ENCODE measurements at regions not wholly inside any gene's neighbourhood (a gene's known extent, or its start where the extent isn't known, plus 50 kb on each side); places are given as distances from the start of the nearest gene placed in this dataset.
"Not testable (repeated sequence)": the region's sequence is repeated elsewhere in the genome, so short reads cannot be mapped to it uniquely, and the experiment has no call there.

DNA sequence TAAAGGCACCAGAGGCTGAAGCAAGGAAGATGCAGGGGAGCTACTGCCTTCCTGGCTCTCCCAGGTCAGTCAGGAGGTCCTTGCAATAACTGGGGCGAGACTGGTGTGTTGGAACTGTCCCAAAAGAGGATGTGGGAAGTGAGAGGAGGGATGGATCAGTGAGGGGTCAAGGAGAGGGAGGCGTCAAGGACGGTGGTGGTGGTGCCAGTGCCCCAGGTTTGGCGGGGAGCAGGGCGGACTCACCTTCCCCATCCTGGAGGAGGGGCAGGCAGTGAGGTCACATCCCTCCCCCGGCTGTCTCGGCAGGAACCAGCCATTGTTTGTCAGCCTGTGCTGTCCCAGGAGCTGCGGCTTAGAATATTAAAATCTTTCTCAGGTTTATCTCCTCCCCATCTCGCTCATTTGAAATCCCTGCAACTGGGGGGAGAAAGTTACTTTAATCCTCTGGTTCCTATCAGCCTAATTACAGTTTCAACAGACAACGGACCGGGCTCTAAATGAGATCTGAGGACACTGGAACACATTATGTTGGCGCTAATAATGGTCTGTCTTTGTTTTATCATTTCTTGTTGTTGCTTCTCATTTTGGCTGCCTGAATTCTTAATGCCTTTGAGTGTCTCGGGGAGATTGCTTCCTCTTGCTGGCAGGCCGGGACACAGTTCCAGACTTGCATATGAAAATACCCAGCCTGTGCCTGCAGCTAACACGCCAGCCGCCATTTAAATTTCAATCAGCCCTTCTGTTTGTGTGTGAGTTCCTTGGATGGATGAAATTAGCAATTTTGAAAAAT is 387.5 kb downstream of the RPS24 start:
- H3K9me3 ChIP-seq (ENCODE audit: control insufficient read depth in 2 of 2, insufficient read depth in 1 of 2, low read depth in 1 of 2, low read length in 1 of 2): peaks cover 0 to 8% of the 10 kb centered on the region in 2 donors
- DNase-seq (no peak), FAIRE-seq (no peak)
- H3K4me1 ChIP-seq (ENCODE audit: control insufficient read depth in 3 of 3, insufficient read depth in 2 of 3, low read depth in 1 of 3, low read length in 2 of 3): no peaks in the 10 kb centered on the region
- WGBS, 3 donors: 75 to 80% (median 79%) methylated on average over 16 of the region's 16 CpGs
- no peaks in the 10 kb centered on the region for H3K27me3 ChIP-seq (ENCODE audit: control insufficient read depth in 3 of 3, insufficient read depth in 3 of 3, low read length in 3 of 3)
- H3K36me3 ChIP-seq (ENCODE audit: control insufficient read depth in 3 of 3, insufficient read depth in 2 of 3, low read depth in 1 of 3, low read length in 3 of 3): no peaks in the 10 kb centered on the region
- no peak overlapping the region for H3K4me3 ChIP-seq (ENCODE audit: low read depth in 1 of 3, low read length in 3 of 3)
- H3K27ac ChIP-seq (ENCODE audit: low read depth in 1 of 3, low read length in 2 of 3): no peak overlapping the region

DNA sequence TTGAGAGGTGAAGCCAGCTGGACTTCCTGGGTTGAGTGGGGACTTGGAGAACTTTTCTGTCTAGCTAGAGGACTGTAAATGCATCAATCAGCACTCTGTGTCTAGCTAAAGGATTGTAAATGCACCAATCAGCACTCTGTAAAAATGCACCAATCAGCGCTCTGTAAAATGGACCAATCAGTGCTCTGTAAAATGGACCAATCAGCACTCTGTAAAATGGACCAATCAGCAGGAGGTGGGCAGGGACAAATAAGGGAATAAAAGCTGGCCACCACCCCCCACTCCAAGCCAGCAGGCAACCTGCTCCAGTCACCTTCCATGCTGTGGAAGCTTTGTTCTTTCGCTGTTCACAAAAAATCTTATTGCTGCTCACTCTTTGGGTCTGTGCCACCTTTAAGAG is 390.4 kb downstream of the RPS24 start:
- FAIRE-seq; DNase-seq; H3K4me3 ChIP-seq (ENCODE audit: low read depth in 1 of 3, low read length in 3 of 3); H3K9me3 ChIP-seq (ENCODE audit: control insufficient read depth in 2 of 2, insufficient read depth in 1 of 2, low read depth in 1 of 2, low read length in 1 of 2); H3K27ac ChIP-seq (ENCODE audit: low read depth in 1 of 3, low read length in 2 of 3); H3K27me3 ChIP-seq (ENCODE audit: control insufficient read depth in 3 of 3, insufficient read depth in 3 of 3, low read length in 3 of 3); H3K36me3 ChIP-seq (ENCODE audit: control insufficient read depth in 3 of 3, insufficient read depth in 2 of 3, low read depth in 1 of 3, low read length in 3 of 3); H3K4me1 ChIP-seq (ENCODE audit: control insufficient read depth in 3 of 3, insufficient read depth in 2 of 3, low read depth in 1 of 3, low read length in 2 of 3): not testable (repeated sequence)
- WGBS, 3 donors: 96 to 100% (median 100%) methylated on average over 2 of the region's 2 CpGs

DNA sequence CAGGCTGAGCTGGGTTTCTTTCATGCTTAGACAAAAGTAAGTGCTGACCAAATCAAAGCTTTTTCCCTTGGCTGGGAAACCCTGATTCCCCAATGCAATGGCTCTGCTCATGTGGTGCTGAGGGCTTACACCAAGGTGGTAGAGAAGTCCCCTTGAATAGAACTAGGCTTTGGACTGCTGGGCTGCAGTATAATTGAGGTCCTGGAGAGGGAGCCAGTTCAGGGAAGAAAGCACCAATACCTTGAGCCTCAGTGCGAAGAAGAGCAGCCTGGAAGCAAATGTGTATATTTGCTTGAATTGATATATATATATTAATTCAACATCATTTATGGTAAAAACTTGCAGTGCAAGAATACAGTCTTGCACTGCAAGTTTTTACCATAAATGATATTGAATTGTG is 391.1 kb downstream of the RPS24 start:
- no peak overlapping the region for H3K27ac ChIP-seq (ENCODE audit: low read depth in 1 of 3, low read length in 2 of 3)
- no peaks in the 10 kb centered on the region for H3K27me3 ChIP-seq (ENCODE audit: control insufficient read depth in 3 of 3, insufficient read depth in 3 of 3, low read length in 3 of 3)
- DNase-seq: peak in 1 of 2 donors; percentile 23
- no peak for FAIRE-seq
- WGBS, 3 donors: 57 to 86% (median 63%) methylated on average over 1 of the region's 1 CpG
- H3K36me3 ChIP-seq (ENCODE audit: control insufficient read depth in 3 of 3, insufficient read depth in 2 of 3, low read depth in 1 of 3, low read length in 3 of 3): no peaks in the 10 kb centered on the region
- H3K4me1 ChIP-seq (ENCODE audit: control insufficient read depth in 3 of 3, insufficient read depth in 2 of 3, low read depth in 1 of 3, low read length in 2 of 3): no peaks in the 10 kb centered on the region
- H3K4me3 ChIP-seq (ENCODE audit: low read depth in 1 of 3, low read length in 3 of 3): no peak overlapping the region
- H3K9me3 ChIP-seq (ENCODE audit: control insufficient read depth in 2 of 2, insufficient read depth in 1 of 2, low read depth in 1 of 2, low read length in 1 of 2): peaks cover 0 to 8% of the 10 kb centered on the region in 2 donors

DNA sequence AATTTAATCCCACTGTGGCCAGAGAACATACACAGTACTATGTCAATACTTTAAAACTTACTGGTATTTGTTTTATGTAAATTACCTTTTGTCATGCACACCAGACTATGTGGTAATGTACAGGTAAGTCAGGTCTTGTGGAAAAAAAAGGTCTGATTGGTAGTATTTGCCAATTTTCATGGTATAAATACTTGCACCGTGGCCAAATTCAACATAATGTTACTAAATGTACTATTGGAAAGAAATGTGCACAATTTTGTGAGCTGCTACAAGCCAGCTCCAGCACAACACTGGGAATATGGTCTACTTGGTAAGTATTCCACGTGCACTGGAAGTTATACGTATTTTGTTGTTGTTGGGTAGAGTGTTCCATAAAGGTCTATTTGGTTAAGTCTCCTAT is 392.5 kb downstream of the RPS24 start:
- Histone ChIP-seq H3K4me1 (ENCODE audit: control insufficient read depth in 3 of 3, insufficient read depth in 2 of 3, low read depth in 1 of 3, low read length in 2 of 3) (no peaks in the 10 kb centered on the region), H3K36me3 (ENCODE audit: control insufficient read depth in 3 of 3, insufficient read depth in 2 of 3, low read depth in 1 of 3, low read length in 3 of 3) (no peaks in the 10 kb centered on the region), H3K9me3 (ENCODE audit: control insufficient read depth in 2 of 2, insufficient read depth in 1 of 2, low read depth in 1 of 2, low read length in 1 of 2) (peaks cover 0 to 8% of the 10 kb centered on the region in 2 donors), H3K4me3 (ENCODE audit: low read depth in 1 of 3, low read length in 3 of 3) (no peak overlapping the region), H3K27me3 (ENCODE audit: control insufficient read depth in 3 of 3, insufficient read depth in 3 of 3, low read length in 3 of 3) (no peaks in the 10 kb centered on the region), H3K27ac (ENCODE audit: low read depth in 1 of 3, low read length in 2 of 3) (no peak overlapping the region)
- DNase-seq: no peak
- 87 to 92% (median 87%) methylated on average over 3 of the region's 3 CpGs for WGBS, 3 donors
- no peak for FAIRE-seq

DNA sequence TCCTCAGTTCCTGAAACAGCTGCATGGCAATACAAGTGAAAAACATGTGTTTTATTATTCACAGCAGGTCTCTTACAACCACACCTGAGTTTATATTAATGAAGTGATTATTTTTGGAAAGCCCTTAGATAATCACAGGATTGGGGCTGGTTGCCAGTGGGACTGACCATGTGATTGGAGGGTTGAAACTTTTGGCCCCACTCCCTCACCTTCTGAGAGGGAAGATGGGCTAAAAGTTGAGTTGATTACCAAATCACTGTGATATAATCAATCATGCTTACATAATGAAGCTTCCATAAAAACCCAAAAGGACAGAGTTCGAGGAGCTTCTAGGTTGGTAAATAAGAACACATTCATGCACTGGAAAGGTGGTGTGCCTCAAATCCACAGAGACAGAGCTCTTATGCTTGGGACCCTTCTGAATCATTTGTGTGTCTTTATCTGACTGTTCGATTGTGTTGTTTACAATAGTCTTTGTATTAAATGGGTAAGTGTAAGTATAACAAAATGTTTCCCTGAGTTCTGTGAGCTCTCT is 393.9 kb downstream of the RPS24 start:
- WGBS, 3 donors: 62 to 80% (median 69%) methylated on average over 2 of the region's 2 CpGs
- Histone ChIP-seq H3K27me3 (ENCODE audit: control insufficient read depth in 3 of 3, insufficient read depth in 3 of 3, low read length in 3 of 3) (no peaks in the 10 kb centered on the region), H3K4me1 (ENCODE audit: control insufficient read depth in 3 of 3, insufficient read depth in 2 of 3, low read depth in 1 of 3, low read length in 2 of 3) (no peaks in the 10 kb centered on the region), H3K36me3 (ENCODE audit: control insufficient read depth in 3 of 3, insufficient read depth in 2 of 3, low read depth in 1 of 3, low read length in 3 of 3) (no peaks in the 10 kb centered on the region), H3K9me3 (ENCODE audit: control insufficient read depth in 2 of 2, insufficient read depth in 1 of 2, low read depth in 1 of 2, low read length in 1 of 2) (peaks cover 0 to 8% of the 10 kb centered on the region in 2 donors), H3K27ac (ENCODE audit: low read depth in 1 of 3, low read length in 2 of 3) (no peak overlapping the region), H3K4me3 (ENCODE audit: low read depth in 1 of 3, low read length in 3 of 3) (no peak overlapping the region)
- no peak for DNase-seq
- no peak for FAIRE-seq

DNA sequence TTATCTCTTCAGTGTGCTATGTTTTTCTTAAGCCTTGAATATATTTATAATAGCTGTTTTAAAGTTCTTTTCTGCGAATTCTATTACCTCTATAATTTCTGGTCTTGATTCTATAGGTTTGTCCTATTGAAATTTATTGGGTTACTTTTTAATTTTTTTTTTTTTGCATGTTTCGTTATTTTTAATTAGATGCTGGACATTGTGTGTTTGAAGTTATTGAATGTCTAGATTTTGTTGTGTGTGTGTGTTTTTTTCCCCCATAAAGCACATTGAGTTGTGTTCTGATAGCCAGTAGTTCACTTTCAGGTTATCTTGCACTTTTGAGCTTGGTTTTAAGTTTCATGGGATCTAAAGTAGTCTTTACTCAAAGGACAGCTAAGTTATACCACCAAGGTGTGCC is 394.9 kb downstream of the RPS24 start:
- no peak for FAIRE-seq
- 85 to 87% (median 86%) methylated on average over 2 of the region's 2 CpGs for WGBS, 3 donors

DNA sequence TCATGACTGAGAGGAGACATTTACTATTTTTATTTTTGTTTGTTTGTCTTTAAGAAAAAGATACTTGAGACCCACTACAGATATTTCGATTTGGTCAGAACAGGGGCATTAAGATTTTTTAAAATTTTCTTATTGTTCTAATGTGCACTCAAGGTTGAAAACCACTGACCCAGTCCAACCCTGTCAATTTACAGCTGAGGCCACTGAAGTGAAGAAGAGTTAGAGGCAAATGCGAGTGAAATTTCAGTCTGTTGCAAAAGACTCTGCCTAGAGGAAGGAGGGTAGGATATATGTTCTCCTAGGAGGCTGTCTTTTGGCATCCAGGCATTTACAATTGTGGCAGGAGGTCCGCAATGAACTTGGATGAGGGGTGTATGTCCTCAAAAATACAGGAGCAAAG is 396.3 kb downstream of the RPS24 start:
- no peaks in the 10 kb centered on the region for H3K36me3 ChIP-seq (ENCODE audit: control insufficient read depth in 3 of 3, insufficient read depth in 2 of 3, low read depth in 1 of 3, low read length in 3 of 3)
- H3K9me3 ChIP-seq (ENCODE audit: control insufficient read depth in 2 of 2, insufficient read depth in 1 of 2, low read depth in 1 of 2, low read length in 1 of 2): no peaks in the 10 kb centered on the region
- no peak for DNase-seq
- no peaks in the 10 kb centered on the region for H3K4me1 ChIP-seq (ENCODE audit: control insufficient read depth in 3 of 3, insufficient read depth in 2 of 3, low read depth in 1 of 3, low read length in 2 of 3)
- H3K27me3 ChIP-seq (ENCODE audit: control insufficient read depth in 3 of 3, insufficient read depth in 3 of 3, low read length in 3 of 3): no peaks in the 10 kb centered on the region
- 78 to 88% (median 80%) methylated on average over 3 of the region's 3 CpGs for WGBS, 3 donors
- no peak overlapping the region for H3K27ac ChIP-seq (ENCODE audit: low read depth in 1 of 3, low read length in 2 of 3)
- no peak overlapping the region for H3K4me3 ChIP-seq (ENCODE audit: low read depth in 1 of 3, low read length in 3 of 3)
- FAIRE-seq: no peak

More for the DNA sequence above, 394.9 kb downstream of the RPS24 start:
- no peak overlapping the region for H3K27ac ChIP-seq (ENCODE audit: low read depth in 1 of 3, low read length in 2 of 3)
- DNase-seq: no peak
- peaks cover 0 to 8% of the 10 kb centered on the region in 2 donors for H3K9me3 ChIP-seq (ENCODE audit: control insufficient read depth in 2 of 2, insufficient read depth in 1 of 2, low read depth in 1 of 2, low read length in 1 of 2)
- no peak overlapping the region for H3K4me3 ChIP-seq (ENCODE audit: low read depth in 1 of 3, low read length in 3 of 3)
- no peaks in the 10 kb centered on the region for H3K4me1 ChIP-seq (ENCODE audit: control insufficient read depth in 3 of 3, insufficient read depth in 2 of 3, low read depth in 1 of 3, low read length in 2 of 3)
- H3K36me3 ChIP-seq (ENCODE audit: control insufficient read depth in 3 of 3, insufficient read depth in 2 of 3, low read depth in 1 of 3, low read length in 3 of 3): no peaks in the 10 kb centered on the region
- no peaks in the 10 kb centered on the region for H3K27me3 ChIP-seq (ENCODE audit: control insufficient read depth in 3 of 3, insufficient read depth in 3 of 3, low read length in 3 of 3)

DNA sequence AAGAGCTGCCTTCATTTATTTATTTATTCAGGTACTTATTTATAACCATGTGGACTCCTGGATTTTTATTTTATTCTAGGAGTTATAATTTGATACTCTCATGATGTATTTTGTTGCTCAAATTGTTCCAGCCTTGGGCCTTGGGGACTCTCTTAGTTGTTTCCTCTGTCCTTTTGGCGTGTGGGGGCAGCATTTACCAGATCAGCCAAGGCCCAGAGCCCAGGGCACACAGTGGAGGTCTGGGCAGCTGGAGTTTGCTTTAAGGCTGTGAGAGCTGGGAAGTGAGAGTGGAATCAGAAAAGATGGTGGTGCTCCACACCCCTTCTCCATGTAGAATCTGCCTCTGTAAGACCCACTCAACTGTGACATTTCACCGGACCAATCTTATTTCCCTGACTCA is 398.9 kb downstream of the RPS24 start:
- DNase-seq (no peak), FAIRE-seq (no peak)
- Histone ChIP-seq H3K36me3 (ENCODE audit: control insufficient read depth in 3 of 3, insufficient read depth in 2 of 3, low read depth in 1 of 3, low read length in 3 of 3) (no peaks in the 10 kb centered on the region), H3K27ac (ENCODE audit: low read depth in 1 of 3, low read length in 2 of 3) (no peak overlapping the region), H3K27me3 (ENCODE audit: control insufficient read depth in 3 of 3, insufficient read depth in 3 of 3, low read length in 3 of 3) (no peaks in the 10 kb centered on the region), H3K9me3 (ENCODE audit: control insufficient read depth in 2 of 2, insufficient read depth in 1 of 2, low read depth in 1 of 2, low read length in 1 of 2) (no peaks in the 10 kb centered on the region), H3K4me3 (ENCODE audit: low read depth in 1 of 3, low read length in 3 of 3) (no peak overlapping the region), H3K4me1 (ENCODE audit: control insufficient read depth in 3 of 3, insufficient read depth in 2 of 3, low read depth in 1 of 3, low read length in 2 of 3) (peaks cover 0 to 8% (median 0%) of the 10 kb centered on the region in 3 donors)
- WGBS, 3 donors: 66 to 84% (median 79%) methylated on average over 2 of the region's 2 CpGs
